Cardiac muscle cell (in vitro differentiated cells and primary cell): ENCODE measurements at regions not wholly inside any gene's neighbourhood (a gene's known extent, or its start where the extent isn't known, plus 50 kb on each side); places are given as distances from the start of the nearest gene placed in this dataset.
A peak's percentile ranks its signal among the peaks of the same experiment; 100 is the strongest.

Experiments
- DNase-seq, 2 donors: peaks; one replicate each; pipeline versions ENCODE4 v3.0.0 to v3.0.0-alpha.2; 2010 to 2017; ENCODE audit warnings: low read depth in 1 of 2, low spot score in 1 of 2
- H3K27ac ChIP-seq: fragments of 200-600 bp; sonication (generic); 2 replicates; pipeline ENCODE4 v1.5.1; 2016
- H3K27me3 ChIP-seq: fragments of 200-600 bp; sonication (generic); 2 replicates; pipeline ENCODE4 v1.6.0; 2016; ENCODE audit warnings: control low read depth
- H3K36me3 ChIP-seq: fragments of 200-600 bp; sonication (generic); 2 replicates; pipeline ENCODE4 v1.5.1; 2016; ENCODE audit warnings: control low read depth
- H3K4me1 ChIP-seq: fragments of 200-600 bp; sonication (generic); 2 replicates; pipeline ENCODE4 v1.8.1; 2017; ENCODE audit warnings: low read depth, mild to moderate bottlenecking, mixed run types
- H3K4me3 ChIP-seq: fragments of 200-600 bp; sonication (generic); 2 replicates; pipeline ENCODE4 v1.5.1; 2016; ENCODE audit warnings: mild to moderate bottlenecking
- H3K9me3 ChIP-seq: fragments of 200-600 bp; sonication (generic); 2 replicates; pipeline ENCODE4 v1.5.1; 2017; ENCODE audit warnings: low read depth, mild to moderate bottlenecking, control low read depth
- CTCF ChIP-seq: IDR thresholded peaks from 2 replicates; pipeline ENCODE4 v1.5.1; 2012; ENCODE audit warnings: low read depth, mild to moderate bottlenecking, low read length

DNA sequence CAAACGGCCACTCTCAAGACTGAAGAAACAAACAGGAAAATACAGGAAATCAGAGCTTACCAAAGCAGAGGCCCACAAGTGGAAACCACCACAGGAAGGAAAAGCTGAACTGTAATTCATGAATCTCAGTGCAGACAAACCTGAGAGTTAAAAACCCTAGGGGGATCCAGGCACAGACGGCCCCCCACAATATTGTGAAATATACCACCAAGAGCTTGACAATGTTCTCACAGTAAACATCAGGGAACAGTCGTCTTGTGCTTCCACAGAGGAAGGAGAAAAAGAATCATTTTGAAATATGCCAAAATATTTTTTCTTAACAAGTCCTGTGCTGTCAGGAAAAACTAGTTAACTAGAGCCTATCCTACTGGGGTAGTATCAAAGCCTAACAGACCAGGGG lies 68.2 kb upstream of the NRG3 start:
- TF ChIP-seq CTCF: no peak
- H3K27ac ChIP-seq: no peak overlapping the region
- H3K36me3 ChIP-seq: no peaks in the 10 kb centered on the region
- H3K4me3 ChIP-seq: no peak overlapping the region
- peaks cover 4% of the 10 kb centered on the region for H3K9me3 ChIP-seq
- no peaks in the 10 kb centered on the region for H3K27me3 ChIP-seq
- no peak for DNase-seq
- no peaks in the 10 kb centered on the region for H3K4me1 ChIP-seq

- Histone ChIP-seq H3K4me1 (no peaks in the 10 kb centered on the region), H3K27ac (no peak overlapping the region), H3K4me3 (no peak overlapping the region), H3K27me3 (no peaks in the 10 kb centered on the region), H3K9me3 (no peaks in the 10 kb centered on the region), H3K36me3 (no peaks in the 10 kb centered on the region)
- no peak for DNase-seq
- TF ChIP-seq CTCF: no peak
Observed at GRCh38 chr10:81814842-81815241, 60.2 kb upstream of the NRG3 start.

- TF ChIP-seq CTCF: no peak
- no peak overlapping the region for H3K27ac ChIP-seq
- H3K36me3 ChIP-seq: no peaks in the 10 kb centered on the region
- no peaks in the 10 kb centered on the region for H3K9me3 ChIP-seq
- no peaks in the 10 kb centered on the region for H3K4me1 ChIP-seq
- no peak overlapping the region for H3K4me3 ChIP-seq
- no peak for DNase-seq
- H3K27me3 ChIP-seq: no peaks in the 10 kb centered on the region
Observed at GRCh38 chr10:81817596-81818170, 57.3 kb upstream of the NRG3 start.

GRCh38 chr10:81820418-81820817 lies 54.6 kb upstream of the NRG3 start:
- Histone ChIP-seq H3K27me3 (no peaks in the 10 kb centered on the region), H3K4me1 (no peaks in the 10 kb centered on the region), H3K27ac (no peak overlapping the region), H3K9me3 (no peaks in the 10 kb centered on the region), H3K4me3 (no peak overlapping the region), H3K36me3 (no peaks in the 10 kb centered on the region)
- TF ChIP-seq CTCF: no peak
- peak in 1 of 2 donors; percentile 47 for DNase-seq
